PFSK-1 (cell line): ENCODE measurements at regions not wholly inside any gene's neighbourhood (a gene's known extent, or its start where the extent isn't known, plus 50 kb on each side); places are given as distances from the start of the nearest gene placed in this dataset.

ENCODE experiments used
- FOXP2 ChIP-seq: optimal IDR thresholded peaks from 2 replicates; pipeline ENCODE3; 2011; ENCODE audit warnings: borderline replicate concordance, control low read depth, inconsistent platforms; ENCODE audit not compliant: insufficient read depth; ENCODE audit errors: extremely low read length, extremely low read depth
- POLR2AphosphoS5 ChIP-seq: IDR thresholded peaks from 2 replicates; pipeline ENCODE4 v1.6.1; 2012; ENCODE audit warnings: low read depth, mild to moderate bottlenecking, control low read depth, low read length, moderate library complexity
- REST ChIP-seq, 2 experiments: IDR thresholded peaks; 2 replicates each; pipeline versions ENCODE4 v1.6.1 to v1.8.0; 2011 to 2012; ENCODE audit warnings: low read depth in 2 of 2, low read length in 2 of 2, control low read depth in 1 of 2, inconsistent platforms in 1 of 2, mild to moderate bottlenecking in 1 of 2, moderate library complexity in 1 of 2; ENCODE audit not compliant: insufficient read depth in 1 of 2
- SIN3A ChIP-seq: IDR thresholded peaks from 2 replicates; pipeline ENCODE4 v1.6.1; 2012; ENCODE audit warnings: mild to moderate bottlenecking, low read length, moderate library complexity, borderline replicate concordance; ENCODE audit not compliant: insufficient read depth
- TAF1 ChIP-seq: IDR thresholded peaks from 2 replicates; pipeline ENCODE4 v1.6.1; 2012; ENCODE audit warnings: low read length, control low read depth, borderline replicate concordance; ENCODE audit not compliant: insufficient read depth

GRCh38 chr2:176561706-176562105 lies 292.5 kb downstream of the MTX2 start:
- TF ChIP-seq POLR2AphosphoS5 = no peak
- TF ChIP-seq TAF1 = no peak
- no peak for TF ChIP-seq SIN3A
- no peak for TF ChIP-seq REST (IDR thresholded peaks at IDR 0.05; ENCODE audit: insufficient read depth in 1 of 2, low read depth in 2 of 2, low read length in 2 of 2)

GRCh38 chr2:176562359-176563078 lies 293.3 kb downstream of the MTX2 start:
- TF ChIP-seq FOXP2 = no peak
- TF ChIP-seq REST (IDR thresholded peaks at IDR 0.05; ENCODE audit: insufficient read depth in 1 of 2, low read depth in 2 of 2, low read length in 2 of 2) = no peak
- no peak for TF ChIP-seq TAF1
- no peak for TF ChIP-seq SIN3A
- TF ChIP-seq POLR2AphosphoS5 = no peak

GRCh38 chr2:176565641-176566323 lies 296.5 kb downstream of the MTX2 start:
- TF ChIP-seq TAF1 (no peak), FOXP2 (peak; percentile 47)

GRCh38 chr2:176566496-176566895 lies 297.3 kb downstream of the MTX2 start:
- TF ChIP-seq REST (IDR thresholded peaks at IDR 0.05; ENCODE audit: insufficient read depth in 1 of 2, low read depth in 2 of 2, low read length in 2 of 2) (no peak), TAF1 (no peak), POLR2AphosphoS5 (no peak), SIN3A (no peak), FOXP2 (no peak)

- TF ChIP-seq FOXP2 (no peak), TAF1 (no peak)
Observed at GRCh38 chr2:176566961-176567360, 297.7 kb downstream of the MTX2 start.

- TF ChIP-seq REST (IDR thresholded peaks at IDR 0.05; ENCODE audit: insufficient read depth in 1 of 2, low read depth in 2 of 2, low read length in 2 of 2) (no peak), POLR2AphosphoS5 (no peak), FOXP2 (no peak), TAF1 (no peak), SIN3A (no peak)
Observed at GRCh38 chr2:176567361-176567760, 298.1 kb downstream of the MTX2 start.
